ENCODE measurements at regions not wholly inside any gene's neighbourhood (a gene's known extent, or its start where the extent isn't known, plus 50 kb on each side); places are given as distances from the start of the nearest gene placed in this dataset.

DNA sequence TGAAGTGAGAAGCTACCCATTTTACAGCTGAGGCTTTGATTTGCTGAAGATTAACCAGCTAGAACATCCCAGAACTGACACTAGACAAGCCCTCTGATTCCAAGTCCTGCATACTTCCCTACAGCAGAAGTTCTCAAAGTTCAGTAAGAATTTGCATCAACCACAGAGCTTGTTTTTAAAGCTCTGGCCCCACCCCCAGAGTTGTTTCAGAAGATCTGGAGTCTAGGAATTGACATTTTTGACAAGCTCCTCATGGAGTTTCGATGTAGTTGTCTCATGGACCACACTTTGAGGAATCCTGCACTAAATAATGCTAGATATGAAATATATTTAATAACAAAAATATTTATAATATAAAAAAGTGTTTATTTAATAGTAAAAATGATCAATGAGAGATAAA is 120.3 kb upstream of the ADAMTS18 start:
- DNase-seq, result no peak

DNA sequence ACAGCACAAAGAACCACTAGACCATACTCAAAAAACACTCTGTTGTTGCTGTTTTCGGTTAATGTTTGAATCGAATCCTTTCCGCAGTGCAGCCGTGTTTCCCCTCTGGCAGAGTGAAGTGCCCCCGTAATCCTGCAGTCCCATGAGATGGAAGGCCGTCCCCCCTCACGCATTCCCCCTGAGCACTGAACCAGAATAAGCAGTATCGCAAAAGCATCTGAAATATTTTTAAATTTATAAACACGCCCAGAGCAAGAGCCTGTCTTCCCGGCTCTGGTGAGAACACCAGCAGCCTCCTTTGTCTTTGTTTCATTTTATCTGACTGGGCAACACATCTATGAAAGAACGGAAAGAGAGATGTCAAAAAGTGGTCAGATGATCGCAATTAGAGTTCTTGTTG is 121.0 kb upstream of the ADAMTS18 start:
- DNase-seq, result no peak

- DNase-seq, result no peak
These were observed 121.5 kb upstream of the ADAMTS18 start for GRCh38 chr16:77556201-77556873.

DNA sequence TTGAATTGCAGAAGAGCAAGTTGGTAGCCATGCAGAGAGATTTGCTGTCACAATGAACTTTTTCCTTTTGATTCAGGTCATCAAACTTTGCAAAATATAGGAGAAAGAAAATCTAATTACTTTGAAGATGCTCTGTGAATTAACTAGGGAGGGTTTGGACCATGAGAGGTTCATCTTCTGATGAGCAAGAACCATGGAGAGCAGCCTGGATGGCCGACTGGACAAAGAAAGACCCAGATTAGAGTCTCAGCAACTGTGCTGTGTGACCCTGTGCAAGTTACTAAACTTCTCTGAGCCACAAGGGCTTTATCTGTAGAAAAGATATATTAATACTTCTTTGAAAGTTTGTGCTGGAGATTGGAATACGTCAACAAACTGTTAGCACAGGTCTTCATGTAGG is 122.6 kb upstream of the ADAMTS18 start:
- no peak for DNase-seq

DNA sequence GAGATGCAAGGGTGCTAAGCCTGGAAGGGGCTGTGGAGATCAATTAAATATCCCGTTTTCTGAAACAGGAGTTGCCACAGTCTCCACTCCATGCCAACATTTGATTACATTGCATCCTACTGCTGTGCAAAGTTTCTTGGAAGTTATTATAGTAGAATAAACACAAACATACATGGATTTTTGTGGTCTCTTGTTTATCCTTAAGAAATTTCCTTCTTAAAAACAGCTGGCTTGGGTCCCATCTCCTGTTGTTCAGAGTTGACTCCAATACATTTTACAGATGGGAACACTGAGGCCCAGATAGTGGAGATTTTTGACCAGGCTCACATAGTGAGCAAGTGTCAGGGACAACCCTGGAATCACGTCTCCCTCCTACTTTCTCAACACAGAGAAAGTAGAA is 124.0 kb upstream of the ADAMTS18 start:
- no peak for DNase-seq

DNA sequence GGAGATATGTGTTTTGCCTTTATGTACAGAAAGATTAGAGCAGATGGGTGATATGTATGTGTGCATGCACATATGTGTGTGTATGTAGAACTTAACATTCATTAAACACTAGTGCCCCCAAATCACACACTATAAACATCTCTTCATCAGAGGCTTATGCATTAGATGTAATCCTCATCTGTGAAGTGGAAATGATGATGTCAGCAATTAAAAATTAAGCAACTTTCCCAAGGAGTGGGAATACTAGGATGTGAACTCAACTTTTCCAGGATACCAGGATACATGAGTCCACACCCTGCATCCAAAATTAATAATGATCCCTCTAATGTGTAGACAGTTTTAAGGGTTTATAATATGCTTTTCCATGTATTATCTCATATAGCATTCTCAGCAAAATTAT is 127.7 kb upstream of the ADAMTS18 start:
- DNase-seq, result no peak

DNA sequence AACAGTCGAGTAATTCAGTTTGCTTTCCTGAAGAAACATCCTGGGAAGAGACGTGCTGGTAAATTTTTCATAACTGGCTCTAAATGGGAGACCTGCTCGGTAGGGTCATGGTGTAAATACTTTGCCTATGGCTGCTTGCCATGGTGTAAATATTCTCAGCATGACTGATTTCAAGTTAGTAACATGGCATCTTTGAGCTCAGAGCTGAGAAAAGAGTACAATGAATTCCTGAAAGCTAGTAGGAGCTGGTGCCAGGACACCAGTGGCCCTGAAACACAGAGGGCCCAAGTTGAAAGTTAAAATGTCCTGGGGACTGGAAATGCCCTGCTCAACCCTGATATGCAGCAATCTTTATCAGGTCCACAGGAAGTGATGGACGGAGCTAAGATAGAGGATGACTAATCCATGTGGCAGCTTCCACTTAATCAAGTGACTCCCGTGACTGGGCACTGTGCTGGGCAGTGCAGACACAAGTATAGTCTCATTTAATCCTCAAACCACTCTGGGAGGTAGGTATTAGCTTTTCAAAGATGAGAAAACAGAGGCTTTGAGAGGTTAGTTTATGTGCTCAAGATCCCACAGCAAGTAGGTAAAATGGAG is 130.1 kb upstream of the ADAMTS18 start:
- no peak for DNase-seq

- no peak for DNase-seq
These were observed 134.6 kb upstream of the ADAMTS18 start for GRCh38 chr16:77569406-77569805.

GRCh38 chr16:77570574-77570973 is 135.7 kb upstream of the ADAMTS18 start:
- no peak for DNase-seq

DNA sequence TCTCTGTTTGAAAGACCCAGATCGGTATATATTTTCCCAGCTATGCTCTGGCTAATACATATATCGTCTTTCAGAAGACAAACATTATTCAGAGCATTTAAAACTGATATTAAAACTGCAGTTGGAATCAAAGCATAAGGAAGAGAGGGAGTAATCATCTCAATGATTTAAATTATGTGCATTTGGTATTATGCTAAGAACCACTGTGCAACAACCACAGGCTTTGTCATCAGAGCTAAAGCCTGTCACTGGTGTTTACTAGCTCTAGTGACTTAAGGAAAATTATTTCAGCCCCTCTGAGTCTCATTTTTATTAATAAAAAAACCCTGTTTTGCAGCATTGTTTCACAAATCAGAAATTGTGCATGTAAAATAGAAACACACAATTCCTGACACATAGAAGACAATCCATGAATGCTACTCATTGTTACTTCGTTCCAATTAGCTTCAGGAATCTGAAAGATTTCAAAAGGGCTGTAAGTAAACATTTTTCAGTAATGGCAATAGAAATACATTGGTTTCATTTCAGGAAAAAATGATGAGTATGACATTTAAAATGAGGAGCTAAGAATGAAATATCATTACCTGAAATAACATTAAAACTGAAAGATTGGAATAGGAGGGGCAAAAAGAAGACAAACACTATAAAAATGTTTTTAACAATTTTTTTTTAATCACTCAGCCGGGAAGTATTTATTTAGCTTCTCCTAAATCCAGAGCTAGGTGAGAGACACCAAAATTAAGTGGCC is 136.5 kb upstream of the ADAMTS18 start:
- DNase-seq, result no peak

- DNase-seq, result no peak
These were observed 140.2 kb upstream of the ADAMTS18 start for GRCh38 chr16:77574867-77575624.

GRCh38 chr16:77579351-77579891 is 142.9 kb upstream of the NUDT7 start:
- peak; percentile 43 for DNase-seq

DNA sequence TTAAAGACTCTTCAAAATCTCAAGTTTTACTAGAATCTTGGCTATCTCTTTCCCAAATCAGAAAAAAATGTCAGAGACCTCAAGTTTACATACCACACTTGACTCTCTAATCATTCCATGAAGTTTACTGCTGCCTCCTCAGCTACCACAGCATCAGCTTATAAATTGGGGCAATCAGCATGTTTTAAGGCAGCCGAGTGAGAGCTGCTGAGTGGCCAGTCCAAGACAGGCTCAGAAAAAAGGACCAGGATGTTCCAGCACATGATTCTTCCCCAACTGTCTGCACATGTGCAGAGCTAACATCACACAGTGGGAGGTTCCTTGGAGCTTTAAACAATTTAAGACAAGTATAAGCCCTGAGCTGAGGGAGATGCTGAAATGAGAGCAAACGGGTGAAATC is 140.6 kb upstream of the NUDT7 start:
- no peak for DNase-seq

DNA sequence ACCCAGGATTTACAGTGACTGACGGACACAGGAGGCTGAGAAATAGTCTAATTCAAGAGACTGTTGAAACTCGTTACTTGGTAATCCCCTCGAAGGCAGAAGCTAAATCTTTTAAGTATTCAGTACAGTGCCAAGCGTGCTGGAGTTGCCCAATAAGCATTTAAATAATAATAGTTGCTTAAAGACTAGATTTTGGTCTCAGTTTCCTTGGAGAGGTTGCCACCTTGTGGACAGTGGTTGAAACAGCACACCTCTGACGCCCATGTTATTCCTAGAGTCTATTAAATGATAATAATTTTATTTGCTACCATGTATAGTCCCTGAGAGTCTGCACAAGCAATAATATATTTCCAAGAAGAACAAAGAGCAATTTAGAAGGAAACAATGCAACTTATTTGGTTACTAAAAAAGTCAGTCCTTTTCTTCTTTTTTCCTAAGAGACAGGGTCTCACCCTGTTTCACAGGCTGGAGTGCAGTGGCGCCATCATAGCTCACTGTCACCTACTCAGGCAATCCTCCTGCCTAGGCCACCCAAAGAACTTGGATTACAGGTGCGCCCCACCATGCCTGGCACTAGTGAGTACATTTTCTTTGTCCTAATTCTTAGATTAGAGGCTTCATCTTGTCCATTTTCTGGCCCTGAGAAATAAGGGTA is 138.0 kb upstream of the NUDT7 start:
- DNase-seq, result peak; percentile 31

- DNase-seq, result no peak
These were observed 136.7 kb upstream of the NUDT7 start for GRCh38 chr16:77585379-77586251.

DNA sequence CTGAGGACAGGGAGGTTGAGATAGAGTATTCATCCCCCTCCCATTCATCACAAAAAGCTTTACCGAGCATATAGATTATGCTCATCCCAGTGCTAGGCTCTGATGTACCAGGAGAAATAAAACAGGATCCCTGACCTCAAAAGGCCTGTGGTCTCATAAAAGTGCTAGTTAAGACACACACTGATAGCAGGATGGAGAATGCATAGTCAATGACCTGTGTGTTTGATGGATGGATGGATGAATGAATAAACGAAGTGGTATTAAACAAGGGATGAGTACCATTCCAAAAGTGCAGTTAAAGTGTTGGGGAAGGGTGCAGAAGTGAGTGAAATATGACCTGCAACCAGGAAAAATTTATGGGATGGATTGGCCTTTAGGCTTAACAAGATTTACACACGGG is 133.9 kb upstream of the NUDT7 start:
- DNase-seq, result no peak

- DNase-seq, result no peak
These were observed 133.1 kb upstream of the NUDT7 start for GRCh38 chr16:77589071-77589765.

DNA sequence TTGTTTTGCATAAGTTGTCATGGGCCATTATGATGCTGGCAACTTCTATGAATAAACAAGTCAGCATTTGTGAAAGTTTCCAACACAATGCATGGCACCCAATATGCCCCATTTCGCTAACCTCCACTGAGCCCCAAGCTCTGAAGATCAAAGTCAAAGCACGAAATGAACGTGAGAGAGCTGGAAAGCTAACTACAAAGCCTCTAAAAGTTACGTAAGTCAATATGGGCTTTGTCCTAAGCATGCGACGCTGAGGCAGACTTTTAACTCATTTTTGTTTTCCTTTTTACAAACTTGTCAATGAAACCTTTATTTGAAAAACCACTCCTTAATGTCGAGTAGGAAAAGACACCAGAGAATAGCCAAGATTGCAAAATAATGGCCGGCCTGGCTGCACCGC is 131.6 kb upstream of the NUDT7 start:
- DNase-seq, result no peak

DNA sequence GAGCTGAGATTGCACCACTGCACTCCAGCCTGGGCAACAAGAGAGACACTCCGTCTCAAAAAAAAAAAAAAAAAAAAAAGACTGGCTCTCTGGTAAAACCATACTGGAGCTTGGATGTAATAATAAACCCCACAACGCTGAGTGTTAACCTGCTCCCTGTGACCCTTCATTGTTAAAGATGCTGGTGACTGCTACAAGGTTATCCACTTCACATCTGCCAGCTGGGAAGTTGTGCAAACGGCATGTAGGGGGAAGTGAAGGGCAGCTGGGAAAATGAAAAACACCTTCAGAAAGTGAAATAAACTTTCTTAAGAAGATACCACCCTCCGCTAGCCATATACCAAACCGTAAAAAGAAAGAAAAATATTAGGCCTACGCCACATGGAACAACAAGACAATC is 131.0 kb upstream of the NUDT7 start:
- DNase-seq, result no peak

GRCh38 chr16:77592021-77592420 is 130.3 kb upstream of the NUDT7 start:
- DNase-seq, result no peak

GRCh38 chr16:77594057-77594456 is 128.3 kb upstream of the NUDT7 start:
- no peak for DNase-seq
